H9 (cell line): ENCODE measurements at regions not wholly inside any gene's neighbourhood (a gene's known extent, or its start where the extent isn't known, plus 50 kb on each side); places are given as distances from the start of the nearest gene placed in this dataset.

Source experiments
- DNase-seq: peaks from one replicate; pipeline ENCODE4 v3.0.0-alpha.2; 2017
- H2AFZ ChIP-seq: one replicate; pipeline ENCODE4 v1.6.1; 2013; ENCODE audit warnings: mild to moderate bottlenecking, low read length, control low read depth, moderate library complexity
- H2AK5ac ChIP-seq: 2 replicates; pipeline ENCODE4 v1.6.1; 2013; ENCODE audit warnings: low read length, control low read depth, mixed read lengths; ENCODE audit not compliant: insufficient read length
- H2BK120ac ChIP-seq: one replicate; pipeline ENCODE4 v1.6.1; 2013; ENCODE audit warnings: low read depth, mild to moderate bottlenecking, low read length, control low read depth, inconsistent platforms; ENCODE audit not compliant: poor library complexity, severe bottlenecking
- H2BK12ac ChIP-seq: 2 replicates; pipeline ENCODE4 v1.6.1; 2013; ENCODE audit warnings: low read length, control low read depth, mixed read lengths, low read depth; ENCODE audit not compliant: insufficient read length
- H2BK15ac ChIP-seq: 2 replicates; pipeline ENCODE4 v1.6.1; 2013; ENCODE audit warnings: low read depth, low read length, control low read depth
- H2BK20ac ChIP-seq: one replicate; pipeline ENCODE4 v1.6.1; 2013; ENCODE audit warnings: low read depth, mild to moderate bottlenecking, low read length, control low read depth, inconsistent platforms; ENCODE audit not compliant: poor library complexity, severe bottlenecking
- H2BK5ac ChIP-seq: 2 replicates; pipeline ENCODE4 v1.6.1; 2013; ENCODE audit warnings: low read length, control low read depth, mixed read lengths; ENCODE audit not compliant: insufficient read length
- H3K14ac ChIP-seq: 2 replicates; pipeline ENCODE4 v1.6.1; 2013; ENCODE audit warnings: low read length, control low read depth; ENCODE audit not compliant: insufficient read depth
- H3K18ac ChIP-seq: 2 replicates; pipeline ENCODE4 v1.6.1; 2013; ENCODE audit warnings: low read depth, mild to moderate bottlenecking, mixed read lengths, low read length, control low read depth; ENCODE audit not compliant: insufficient read length
- H3K23ac ChIP-seq: 2 replicates; pipeline ENCODE4 v1.6.1; 2013; ENCODE audit warnings: low read length, control low read depth, mixed read lengths, low read depth; ENCODE audit not compliant: insufficient read length
- H3K23me2 ChIP-seq: 2 replicates; pipeline ENCODE4 v1.6.1; 2013; ENCODE audit warnings: low read depth, mild to moderate bottlenecking, mixed read lengths, low read length, control low read depth; ENCODE audit not compliant: insufficient read length, poor library complexity, severe bottlenecking
- H3K27ac ChIP-seq: 2 replicates; pipeline ENCODE4 v1.5.1; 2013; ENCODE audit warnings: low read length, control low read depth, mixed read lengths, low read depth; ENCODE audit not compliant: insufficient read length
- H3K27me3 ChIP-seq: 2 replicates; pipeline ENCODE4 v1.6.1; 2013; ENCODE audit warnings: low read length, control low read depth, inconsistent platforms; ENCODE audit not compliant: insufficient read depth
- H3K4ac ChIP-seq: 2 replicates; pipeline ENCODE4 v1.6.1; 2013; ENCODE audit warnings: low read depth, mild to moderate bottlenecking, control low read depth, inconsistent platforms, low read length, moderate library complexity
- H3K4me1 ChIP-seq: 2 replicates; pipeline ENCODE4 v1.6.1; 2013; ENCODE audit warnings: low read length, control low read depth, inconsistent platforms; ENCODE audit not compliant: insufficient read depth
- H3K4me2 ChIP-seq: 2 replicates; pipeline ENCODE4 v1.6.1; 2013; ENCODE audit warnings: low read length, control low read depth, mixed read lengths; ENCODE audit not compliant: insufficient read length, insufficient read depth
- H3K56ac ChIP-seq: 2 replicates; pipeline ENCODE4 v1.6.1; 2013; ENCODE audit warnings: low read depth, mild to moderate bottlenecking, mixed read lengths, low read length, control low read depth; ENCODE audit not compliant: insufficient read length
- H3K79me1 ChIP-seq: 2 replicates; pipeline ENCODE4 v1.6.1; 2013; ENCODE audit warnings: low read depth, mild to moderate bottlenecking, moderate library complexity, low read length, control low read depth, inconsistent platforms; ENCODE audit not compliant: insufficient read depth, poor library complexity, severe bottlenecking
- H3K79me2 ChIP-seq: 2 replicates; pipeline ENCODE4 v1.6.1; 2013; ENCODE audit warnings: low read length, control low read depth, inconsistent platforms; ENCODE audit not compliant: insufficient read depth
- H3K9ac ChIP-seq: 2 replicates; pipeline ENCODE4 v1.6.1; 2013; ENCODE audit warnings: low read length, control low read depth, mixed read lengths; ENCODE audit not compliant: insufficient read length; ENCODE audit errors: extremely low read depth
- H3K9me3 ChIP-seq: one replicate; pipeline ENCODE4 v1.6.1; 2013; ENCODE audit warnings: low read depth, low read length, inconsistent platforms; ENCODE audit not compliant: control insufficient read depth
- H3T11ph ChIP-seq: one replicate; pipeline ENCODE4 v1.6.1; 2013; ENCODE audit warnings: mild to moderate bottlenecking, low read length, control low read depth, inconsistent platforms
- H4K20me1 ChIP-seq: one replicate; pipeline ENCODE4 v1.6.1; 2013; ENCODE audit not compliant: control insufficient read depth, insufficient read length, insufficient read depth
- H4K5ac ChIP-seq: 2 replicates; pipeline ENCODE4 v1.6.1; 2013; ENCODE audit warnings: low read depth, mild to moderate bottlenecking, mixed read lengths, low read length, control low read depth; ENCODE audit not compliant: insufficient read length
- H4K8ac ChIP-seq: replicated peaks from 2 replicates; pipeline ENCODE4 v1.6.1; 2013; ENCODE audit warnings: low read length, control low read depth, mixed read lengths, low read depth; ENCODE audit not compliant: insufficient read length
- H4K91ac ChIP-seq: 2 replicates; pipeline ENCODE4 v1.6.1; 2013; ENCODE audit warnings: low read depth, mild to moderate bottlenecking, moderate library complexity, mixed read lengths, low read length, control low read depth; ENCODE audit not compliant: insufficient read length
- H3K27ac Mint-ChIP-seq, 3 experiments: 2 replicates in 2 of 3; 3 replicates in 1 of 3; pipeline ENCODE4 v1.8.0; 2020 to 2021; ENCODE audit warnings: mixed read lengths in 3 of 3, mild to moderate bottlenecking in 1 of 3, moderate library complexity in 1 of 3
- H3K27me3 Mint-ChIP-seq: 2 replicates; pipeline ENCODE4 v1.8.0; 2021; ENCODE audit warnings: low read depth, mild to moderate bottlenecking, moderate library complexity, mixed read lengths
- H3K36me3 Mint-ChIP-seq, 3 experiments: 2 replicates in 2 of 3; 3 replicates in 1 of 3; pipeline ENCODE4 v1.8.0; 2020 to 2021; ENCODE audit warnings: low read depth in 3 of 3, mixed read lengths in 3 of 3; ENCODE audit not compliant: insufficient read depth in 1 of 3
- H3K4me1 Mint-ChIP-seq, 2 experiments: 2 replicates each; pipeline ENCODE4 v1.8.0; 2020; ENCODE audit warnings: mixed read lengths in 2 of 2
- H3K4me3 Mint-ChIP-seq, 2 experiments: 2 replicates in 1 of 2; 3 replicates in 1 of 2; pipeline ENCODE4 v1.8.0; 2020 to 2021; ENCODE audit warnings: mild to moderate bottlenecking in 2 of 2, mixed read lengths in 2 of 2, moderate library complexity in 1 of 2
- H3K9me3 Mint-ChIP-seq, 2 experiments: 2 replicates in 1 of 2; 3 replicates in 1 of 2; pipeline ENCODE4 v1.8.0; 2020; ENCODE audit warnings: mild to moderate bottlenecking in 2 of 2, mixed read lengths in 2 of 2, moderate library complexity in 1 of 2
- CTCF ChIP-seq: fragments of 200-600 bp; sonication (generic); conservative IDR thresholded peaks from 3 replicates; pipeline ENCODE4 v1.8.0; 2021; ENCODE audit warnings: antibody characterized with exemption, mild to moderate bottlenecking
- WGBS: extraction: QIAGEN DNeasy Blood & Tissue Kit; methylation state at CpG from one replicate; pipeline ENCODE4 v1.1.7; 2013; ENCODE audit warnings: missing lambda C conversion rate, low lambda C conversion rate, mixed read lengths; ENCODE audit not compliant: insufficient read length; ENCODE audit errors: extremely low coverage; 5-methylcytosine and 5-hydroxymethylcytosine counted together

- no peak overlapping the region for H4K5ac ChIP-seq
- DNase-seq = no peak
- no peak for TF ChIP-seq CTCF
- H2BK5ac ChIP-seq = no peak overlapping the region
- no peak overlapping the region for H3K9ac ChIP-seq
- H3K4ac ChIP-seq = no peak overlapping the region
- H2BK20ac ChIP-seq = no peak overlapping the region
- H2BK12ac ChIP-seq = no peak overlapping the region
- no peak overlapping the region for H3T11ph ChIP-seq
- no peak overlapping the region for H3K56ac ChIP-seq
- no peak overlapping the region for H3K18ac ChIP-seq
- peaks cover 7% of the 10 kb centered on the region; the same call in 1 of the 2 replicates for H3K4me1 ChIP-seq
- H3K9me3 ChIP-seq = no peaks in the 10 kb centered on the region
- H3K79me1 ChIP-seq = no peaks in the 10 kb centered on the region
- H3K27me3 ChIP-seq = no peaks in the 10 kb centered on the region
- peak overlapping the region; percentile 83 for H2AFZ ChIP-seq
- Mint-ChIP-seq H3K4me3 (no peak overlapping the region), H3K4me1 (peaks cover 20 to 28% of the 10 kb centered on the region in 2 experiments), H3K27me3 (no peaks in the 10 kb centered on the region), H3K27ac (peak overlapping the region; percentile 3 to 11 (median 9); a peak in 5 of 7 replicates), H3K9me3 (no peaks in the 10 kb centered on the region), H3K36me3 (no peaks in the 10 kb centered on the region)
- no peak overlapping the region for H3K23ac ChIP-seq
- no peak overlapping the region for H4K91ac ChIP-seq
- WGBS = no CpG with 5 or more reads among the region's 2 CpGs
- H4K20me1 ChIP-seq = no peaks in the 10 kb centered on the region
- no peak overlapping the region for H3K14ac ChIP-seq
- no peak overlapping the region for H2BK15ac ChIP-seq
- H3K79me2 ChIP-seq = no peaks in the 10 kb centered on the region
- no peak overlapping the region for H2AK5ac ChIP-seq
- H2BK120ac ChIP-seq = no peak overlapping the region
- H4K8ac ChIP-seq = no peak overlapping the region
- no peak overlapping the region for H3K27ac ChIP-seq
- no peak overlapping the region for H3K4me2 ChIP-seq
- H3K23me2 ChIP-seq = no peaks in the 10 kb centered on the region
These were observed 1052.6 kb upstream of the PIK3C3 start for GRCh38 chr18:40902436-40902835.
